ENCODE measurements at regions not wholly inside any gene's neighbourhood (a gene's known extent, or its start where the extent isn't known, plus 50 kb on each side); places are given as distances from the start of the nearest gene placed in this dataset.

GRCh38 chr7:12074889-12075288 is 136.2 kb upstream of the TMEM106B start:
- no peak for DNase-seq (ENCODE audit: low read depth)

DNA sequence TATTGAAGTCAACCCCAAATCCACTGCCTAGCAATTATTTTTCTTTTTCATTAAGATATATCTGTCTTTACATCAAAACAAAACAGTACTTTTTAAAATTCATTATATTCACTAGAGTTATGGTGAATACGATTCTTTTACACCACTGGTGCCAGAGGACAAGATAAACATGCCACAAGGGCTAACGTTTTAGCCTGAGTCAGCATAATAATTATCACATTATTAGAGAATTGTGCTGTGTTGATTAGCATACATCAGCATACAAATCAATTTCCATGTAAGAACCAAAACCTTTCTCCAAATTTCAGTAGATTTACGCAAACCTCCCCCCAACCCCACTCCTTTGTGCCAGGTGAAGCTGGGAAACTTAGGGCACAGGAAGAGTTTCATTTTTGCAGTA is 131.1 kb upstream of the TMEM106B start:
- DNase-seq (ENCODE audit: low read depth) = no peak

DNA sequence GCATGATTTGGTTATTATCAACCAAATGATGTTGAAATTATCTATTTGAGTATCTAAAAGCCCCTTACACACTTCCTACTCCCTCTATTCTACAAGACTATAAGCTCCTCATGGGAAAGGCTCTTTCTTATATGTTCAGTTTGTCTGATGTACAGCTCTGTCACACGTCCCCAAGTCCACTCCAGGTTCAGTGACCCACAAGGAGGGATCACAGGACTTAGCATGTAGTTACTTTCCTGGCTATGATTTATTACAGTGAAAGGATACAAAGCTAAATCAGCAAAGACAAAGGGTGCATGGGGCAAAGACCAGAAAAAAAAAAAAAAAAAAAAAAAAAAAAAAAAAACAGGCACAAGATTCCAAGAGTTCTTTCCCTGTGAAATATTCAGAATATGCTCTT is 125.6 kb upstream of the TMEM106B start:
- DNase-seq (ENCODE audit: low read depth) = no peak

DNA sequence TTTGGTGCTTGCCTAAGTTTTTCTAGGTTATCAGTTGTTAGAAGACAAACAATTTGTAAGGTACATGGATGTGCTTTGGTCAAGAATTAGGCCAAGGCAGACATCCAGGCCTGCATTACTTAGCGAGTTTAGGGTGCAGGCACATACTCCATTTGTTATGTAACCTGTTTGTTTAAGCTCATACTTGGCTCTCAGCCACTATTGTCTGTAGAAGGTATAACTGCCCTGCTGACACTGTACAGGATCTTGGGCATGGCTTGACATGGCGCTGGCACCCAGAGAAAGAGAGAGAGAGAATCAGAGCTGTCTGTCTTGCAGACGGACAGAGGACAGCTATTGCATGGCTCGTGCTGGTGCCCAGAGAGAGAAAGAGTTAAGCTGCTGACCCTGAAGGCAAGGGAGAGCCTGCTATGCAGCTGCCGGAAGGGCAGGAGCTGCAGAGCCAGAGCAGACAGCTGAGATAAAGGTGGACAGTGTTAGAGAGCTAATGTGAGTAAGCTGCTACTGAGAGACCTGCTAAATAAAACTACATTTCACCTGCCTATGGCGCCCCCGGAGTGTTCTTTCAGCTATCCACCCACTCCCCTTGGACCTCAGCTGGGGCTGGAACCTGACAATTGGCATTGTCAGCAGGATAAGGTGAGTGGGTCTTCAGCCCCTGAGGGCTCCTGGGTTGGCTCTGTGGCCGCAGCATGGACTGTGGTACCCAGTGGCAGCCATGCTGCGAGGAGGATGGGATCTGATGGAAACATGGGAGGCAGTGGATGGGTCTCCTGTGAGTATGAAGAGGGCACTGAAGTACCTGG is 120.9 kb upstream of the TMEM106B start:
- no peak for DNase-seq (ENCODE audit: low read depth)

DNA sequence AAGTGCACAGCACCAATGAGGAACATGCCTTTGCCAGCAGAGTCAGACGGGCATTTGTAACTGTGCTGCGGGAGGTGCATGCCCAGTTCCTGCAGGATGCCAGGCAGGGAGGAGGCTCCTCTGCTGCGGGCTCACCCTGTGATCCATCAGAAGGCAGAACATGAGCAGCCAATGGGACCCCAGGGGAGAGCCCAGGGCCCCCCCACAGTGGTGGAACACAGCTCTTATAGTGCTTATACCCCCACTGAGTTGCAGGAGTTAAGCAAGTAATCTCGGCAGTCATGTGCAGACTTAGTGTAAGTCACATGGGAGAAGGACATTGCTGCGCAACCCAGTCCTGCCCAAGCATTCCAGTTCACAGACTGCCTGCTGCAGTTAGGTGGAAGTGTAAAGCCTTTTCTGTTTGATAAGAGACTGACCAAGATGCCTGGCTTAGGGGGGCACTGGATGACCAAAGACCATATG is 120.3 kb upstream of the TMEM106B start:
- DNase-seq (ENCODE audit: low read depth) = no peak

DNA sequence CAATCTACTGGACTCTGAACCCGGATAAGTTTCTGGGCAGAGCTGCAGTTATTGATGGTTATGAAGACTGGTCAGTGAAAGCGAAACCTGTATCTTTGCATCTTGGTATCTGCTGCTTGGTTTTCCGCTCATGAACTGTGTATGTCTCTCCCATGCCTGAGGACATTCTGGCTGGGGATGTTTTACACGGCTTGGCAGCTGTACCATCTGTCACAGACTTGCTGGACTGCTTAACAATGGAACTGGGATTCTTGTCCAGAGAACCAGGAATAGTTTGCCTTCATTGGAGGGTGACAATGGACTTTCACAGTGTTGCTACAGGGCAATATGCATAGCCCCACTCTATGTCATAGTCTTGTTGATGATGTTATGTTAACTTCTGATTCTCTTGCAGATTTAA is 119.9 kb upstream of the TMEM106B start:
- no peak for DNase-seq (ENCODE audit: low read depth)

DNA sequence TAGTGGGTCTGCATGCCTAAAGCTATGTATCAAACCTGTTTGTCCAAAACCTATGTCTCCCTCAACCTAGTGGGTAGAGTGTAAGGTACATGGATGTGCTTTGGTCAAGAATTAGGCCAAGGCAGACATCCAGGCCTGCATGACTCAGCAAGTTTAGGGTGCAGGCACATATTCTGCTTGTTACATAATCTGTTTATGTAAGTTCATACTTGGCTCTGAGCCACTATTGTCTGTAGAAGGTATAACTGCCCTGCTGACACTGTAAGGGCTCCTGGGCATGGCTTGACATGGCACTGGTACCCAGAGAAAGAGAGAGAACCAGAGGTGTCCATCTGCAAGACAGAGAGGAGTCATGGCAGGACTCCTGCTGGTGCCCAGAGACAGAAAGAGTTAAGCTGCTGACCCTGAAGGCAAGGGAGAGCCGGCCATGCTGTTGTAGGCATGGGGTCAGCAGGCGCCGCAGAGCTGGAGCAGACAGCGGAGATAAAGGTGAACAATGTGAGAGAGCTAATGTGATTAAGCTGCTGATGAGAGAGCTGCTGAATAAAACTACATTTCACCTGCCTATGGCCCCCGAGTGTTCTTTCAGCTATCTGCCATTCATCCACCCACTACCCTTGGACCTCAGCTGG is 118.5 kb upstream of the TMEM106B start:
- no peak for DNase-seq (ENCODE audit: low read depth)

GRCh38 chr7:12093365-12093764 is 117.7 kb upstream of the TMEM106B start:
- no peak for DNase-seq (ENCODE audit: low read depth)

GRCh38 chr7:12094365-12094921 is 116.7 kb upstream of the TMEM106B start:
- no peak for DNase-seq (ENCODE audit: low read depth)

GRCh38 chr7:12102126-12102525 is 109.0 kb upstream of the TMEM106B start:
- no peak for DNase-seq (ENCODE audit: low read depth)

- DNase-seq (ENCODE audit: low read depth) = no peak
Observed at GRCh38 chr7:12102527-12102926, 108.6 kb upstream of the TMEM106B start.

DNA sequence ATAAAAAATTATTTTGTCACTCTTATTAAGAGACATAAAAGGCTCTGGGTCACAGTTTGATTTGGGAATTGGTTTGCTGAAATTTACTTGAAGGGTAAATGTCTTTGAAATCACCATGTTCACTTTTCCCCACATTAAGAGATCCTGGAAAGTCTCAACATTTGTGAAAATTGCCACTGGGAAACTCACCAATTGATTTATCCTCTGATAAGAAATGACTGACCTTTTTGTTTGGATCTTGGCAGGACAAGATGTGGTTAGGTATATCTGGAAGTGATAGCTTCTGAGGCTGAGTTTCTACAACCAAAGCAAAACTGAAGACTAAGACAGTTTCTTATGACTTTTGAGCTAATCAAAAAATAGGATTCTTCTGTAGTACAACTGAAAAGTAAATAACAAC is 107.1 kb upstream of the TMEM106B start:
- no peak for DNase-seq (ENCODE audit: low read depth)

GRCh38 chr7:12107381-12107780 is 103.7 kb upstream of the TMEM106B start:
- DNase-seq (ENCODE audit: low read depth) = no peak

DNA sequence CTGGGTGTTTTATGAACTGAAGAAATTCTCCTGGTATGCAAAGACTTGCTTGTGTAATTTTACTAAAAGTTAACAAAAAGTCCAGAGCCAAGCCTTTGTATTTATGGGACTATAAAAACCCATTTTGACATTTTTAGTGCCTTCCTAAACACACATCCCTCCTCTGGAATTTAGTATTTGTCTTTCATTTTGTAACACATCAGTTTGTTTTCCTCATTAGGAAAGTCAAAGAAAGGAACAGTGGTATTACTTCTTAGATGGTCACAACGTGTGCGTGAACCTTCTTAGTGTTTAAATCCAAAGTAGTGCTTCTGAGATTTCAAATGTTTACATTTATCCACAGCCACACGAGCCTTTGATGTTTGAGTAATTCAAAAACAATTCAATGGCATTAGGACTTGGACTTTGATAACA is 103.2 kb upstream of the TMEM106B start:
- no peak for DNase-seq (ENCODE audit: low read depth)

DNA sequence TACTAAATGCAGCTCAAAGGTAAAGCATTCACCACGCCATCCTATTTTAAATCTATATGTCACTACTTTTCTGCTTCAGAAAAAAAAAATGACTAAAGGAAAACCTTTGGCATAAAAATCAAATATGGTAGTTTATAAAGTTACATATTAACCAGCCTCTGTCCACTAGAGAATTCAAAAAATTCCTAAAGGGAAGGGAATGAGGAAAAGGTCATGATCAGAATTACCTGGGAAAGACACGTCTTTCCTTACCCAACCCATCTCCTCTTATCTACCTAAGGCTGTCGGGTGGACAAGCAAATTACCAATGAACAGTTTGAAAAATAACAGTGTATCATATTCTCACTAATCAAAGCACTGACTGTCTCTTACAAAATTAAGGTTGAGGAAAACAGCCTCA is 100.7 kb upstream of the TMEM106B start:
- no peak for DNase-seq (ENCODE audit: low read depth)

DNA sequence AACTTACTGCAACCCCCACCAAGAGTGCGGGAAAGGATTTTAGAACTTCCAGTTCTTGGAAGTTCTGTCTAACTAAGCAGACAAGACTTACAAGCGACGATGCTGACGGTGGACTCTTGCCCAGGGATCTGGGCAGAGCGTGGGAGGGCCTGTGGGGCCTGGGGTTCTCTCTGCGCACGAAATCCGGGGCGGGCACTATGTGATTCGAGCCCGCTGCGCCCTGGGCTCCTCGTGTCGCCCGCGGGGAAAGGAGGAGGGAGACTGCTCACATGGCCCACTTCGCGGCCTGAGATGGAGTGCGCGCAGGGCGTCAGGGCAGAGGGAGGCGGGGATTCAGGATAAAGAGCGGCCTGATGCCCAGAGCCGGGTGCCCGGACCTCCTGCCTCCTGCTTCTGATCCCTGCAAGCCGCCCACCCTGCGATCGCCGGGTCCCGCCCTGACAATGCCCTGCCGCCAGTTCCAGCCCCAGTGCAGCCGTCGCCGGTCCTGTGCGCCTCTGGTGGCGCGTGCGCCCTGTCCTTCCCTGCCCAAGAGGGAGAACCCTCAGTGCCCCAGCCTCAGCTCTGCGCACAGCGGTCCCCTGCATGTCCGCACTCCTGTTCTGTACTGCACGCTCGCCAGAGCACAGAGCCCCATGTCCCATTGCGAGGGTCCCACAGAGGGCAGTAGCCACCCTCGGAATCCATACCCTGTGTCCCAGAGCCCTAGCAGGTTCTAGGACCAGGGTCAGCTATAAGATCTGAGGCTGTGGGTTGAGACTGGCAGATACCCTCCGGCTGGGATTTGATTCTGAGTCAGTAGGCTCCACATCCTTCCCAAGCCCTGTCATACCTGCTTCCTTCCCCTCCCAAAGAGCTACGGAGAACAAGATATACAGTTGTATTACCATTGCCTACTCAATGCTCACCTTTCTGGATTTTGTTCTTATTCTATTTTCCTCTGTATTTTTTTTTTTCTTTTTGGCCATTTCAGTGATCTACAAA is 99.4 kb upstream of the TMEM106B start:
- DNase-seq (ENCODE audit: low read depth) = no peak

DNA sequence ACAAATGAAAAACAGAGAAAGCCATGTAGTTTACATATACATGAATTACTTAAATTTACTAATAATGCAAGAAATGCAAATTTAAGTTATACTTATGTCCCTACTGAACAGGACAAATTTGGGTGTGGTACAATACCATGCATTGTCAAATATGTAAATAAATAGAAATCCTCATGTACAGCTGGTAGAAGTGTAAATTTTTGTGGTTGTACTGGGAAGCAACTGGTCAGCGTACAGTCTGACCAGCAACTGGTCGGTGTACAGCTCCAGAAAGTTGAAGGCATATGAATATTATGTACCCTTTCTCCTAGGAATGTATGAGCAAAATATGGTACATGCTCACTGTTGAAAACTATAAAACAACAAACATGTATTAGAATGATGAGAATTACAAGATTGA is 93.9 kb upstream of the TMEM106B start:
- DNase-seq (ENCODE audit: low read depth) = no peak

DNA sequence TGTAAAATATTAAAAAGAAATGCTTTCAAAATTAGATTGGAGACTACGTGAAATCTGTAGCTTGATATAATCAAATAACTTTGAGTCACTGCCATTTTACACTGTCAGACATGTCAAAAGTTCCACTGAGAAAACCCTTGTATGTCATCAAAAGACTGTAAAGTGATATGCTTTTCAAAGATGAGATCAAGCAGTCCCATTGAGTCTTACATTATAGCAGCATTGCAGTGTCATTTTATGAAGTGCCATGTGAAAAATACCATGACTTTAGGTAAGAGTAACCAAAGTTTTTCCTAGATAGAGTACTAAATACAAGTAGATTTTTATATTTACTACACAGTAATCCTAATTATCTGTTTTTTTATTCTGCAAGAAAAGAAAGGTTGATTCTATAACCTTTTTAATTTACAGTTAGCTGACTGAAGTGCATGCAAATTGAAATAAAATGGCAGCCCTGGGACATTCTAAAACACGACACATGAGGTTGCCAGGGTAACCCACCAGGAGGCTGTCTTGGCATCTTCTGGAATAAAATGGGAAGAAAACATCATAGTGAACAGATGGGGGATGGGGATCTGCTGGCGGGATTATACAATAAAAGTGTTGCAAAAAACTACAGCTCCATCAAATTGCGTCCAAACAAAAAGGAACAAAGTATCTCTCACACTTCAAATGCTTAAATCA is 91.3 kb upstream of the TMEM106B start:
- DNase-seq (ENCODE audit: low read depth) = no peak

DNA sequence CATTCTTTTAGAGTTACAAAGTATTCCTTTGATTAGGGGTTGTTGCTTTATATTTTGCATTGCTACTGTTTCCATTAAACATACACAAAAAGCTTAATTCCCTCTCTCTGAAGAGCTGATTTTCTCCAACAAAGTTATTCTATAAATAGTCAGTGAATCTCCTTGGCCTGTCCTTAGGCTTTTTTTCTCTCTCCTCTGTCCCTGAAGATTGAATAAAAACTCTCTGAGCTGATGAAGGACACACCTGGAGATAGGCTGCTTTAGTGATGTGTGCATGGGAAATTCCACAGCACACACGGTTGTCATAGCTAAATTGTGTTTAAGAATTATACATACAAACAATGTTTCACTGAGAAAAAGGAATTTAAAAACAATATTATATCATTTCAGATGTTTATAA is 90.5 kb upstream of the TMEM106B start:
- no peak for DNase-seq (ENCODE audit: low read depth)

- no peak for DNase-seq (ENCODE audit: low read depth)
Observed at GRCh38 chr7:12123172-12123571, 87.9 kb upstream of the TMEM106B start.

DNA sequence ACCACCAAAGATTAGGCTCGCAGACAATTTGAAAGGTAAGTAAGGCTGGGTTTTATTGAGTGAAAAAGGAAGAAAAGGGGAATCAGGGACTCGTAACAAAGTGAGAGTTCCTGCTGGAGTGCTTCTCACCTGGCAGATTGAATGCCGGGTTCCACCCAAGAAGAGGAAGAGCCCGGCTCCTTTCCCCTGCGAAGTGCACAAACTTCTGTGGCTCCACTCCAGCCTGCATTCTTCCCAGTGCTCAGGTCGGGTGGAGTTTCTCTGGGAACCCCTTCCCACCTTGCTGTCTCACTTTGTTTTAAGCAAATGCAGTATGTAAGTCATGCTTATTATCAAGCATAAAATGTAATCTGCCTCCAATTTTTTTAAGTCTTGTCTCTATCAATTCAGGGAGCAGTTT is 87.1 kb upstream of the TMEM106B start:
- no peak for DNase-seq (ENCODE audit: low read depth)

DNA sequence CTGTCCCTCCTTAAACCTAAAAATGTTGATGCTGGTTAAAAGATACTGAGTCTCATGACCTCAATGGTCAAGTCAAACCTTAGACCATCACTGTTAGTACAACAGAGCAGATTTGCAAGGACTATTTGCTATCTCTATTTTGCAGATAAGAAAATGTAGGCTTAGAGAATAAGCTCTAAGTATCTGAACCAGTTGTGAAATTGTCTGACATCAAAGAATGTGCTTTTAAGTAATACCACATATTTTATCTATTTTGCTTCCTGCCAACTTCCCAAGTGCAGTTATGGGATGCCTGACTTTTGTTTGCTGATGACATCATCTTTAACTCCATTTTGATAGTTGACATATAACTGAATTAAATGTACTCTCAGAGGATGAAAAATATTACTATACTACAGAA is 83.6 kb upstream of the TMEM106B start:
- no peak for DNase-seq (ENCODE audit: low read depth)
